ENCODE measurements at regions not wholly inside any gene's neighbourhood (a gene's known extent, or its start where the extent isn't known, plus 50 kb on each side); places are given as distances from the start of the nearest gene placed in this dataset.

DNA sequence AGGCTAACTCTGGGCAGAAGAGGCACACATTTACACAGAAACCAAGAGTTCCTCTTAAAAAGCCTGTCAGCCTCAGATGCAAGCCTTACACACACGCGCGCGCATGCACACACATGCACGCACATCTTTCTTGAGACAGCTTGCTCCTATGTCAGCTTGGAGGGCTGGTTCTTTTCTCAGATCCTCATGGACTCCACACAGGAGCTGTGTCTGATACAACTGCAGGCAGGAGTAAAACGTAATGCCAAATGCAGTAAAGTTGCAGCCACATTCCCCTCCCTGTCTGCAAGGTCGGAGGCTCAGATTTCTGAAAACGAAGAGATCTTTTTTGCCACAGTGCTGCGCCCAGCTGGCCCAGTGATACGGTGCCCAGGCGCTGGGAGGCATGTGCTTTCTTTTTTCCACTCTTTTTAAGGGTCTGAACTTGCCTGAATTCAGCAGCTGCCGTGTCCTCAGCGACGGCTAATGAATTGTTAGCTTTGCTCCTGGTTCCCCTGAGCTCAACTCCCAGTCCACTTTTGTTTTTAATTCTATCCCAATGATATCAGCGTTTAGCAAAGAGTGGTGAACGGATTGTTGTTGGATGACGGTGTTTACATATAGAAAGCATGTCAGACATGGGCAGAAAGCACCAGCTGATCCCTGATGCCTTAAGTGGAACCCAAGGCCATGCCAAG lies 72.9 kb upstream of the FOXN3 start:
- no peak overlapping the region for H3K4me3 ChIP-seq (ENCODE audit: low read depth, low read length, poor library complexity, severe bottlenecking)
- no peak overlapping the region for H3K27ac ChIP-seq (ENCODE audit: low read depth, low read length, poor library complexity, severe bottlenecking)
- no peaks in the 10 kb centered on the region for H3K27me3 ChIP-seq (replicated peaks; ENCODE audit: insufficient read depth, low read depth, low read length, poor library complexity)
- no peak for DNase-seq (ENCODE audit: low spot score)
- no peaks in the 10 kb centered on the region for H3K9me3 ChIP-seq (ENCODE audit: low read depth, low read length, poor library complexity, severe bottlenecking)
- H3K4me1 ChIP-seq (ENCODE audit: insufficient read depth, low read length, poor library complexity, severe bottlenecking): no peaks in the 10 kb centered on the region
- ChIA-PET CTCF (no interaction called here), POLR2A (ENCODE audit: low non-redundant PET) (no interaction called here)
- no peaks in the 10 kb centered on the region for H3K36me3 ChIP-seq (ENCODE audit: insufficient read depth, low read length, poor library complexity, severe bottlenecking)
- intact Hi-C loops (cut with micrococcal nuclease; ENCODE audit: unreplicated experiment): no loop called here
- no TSS peak for BruUV-seq (replicated peaks)
- TF ChIP-seq EZH2 (IDR thresholded peaks at IDR 0.05; ENCODE audit: borderline replicate concordance, low read depth, low read length, poor library complexity, severe bottlenecking): no peak
- TF ChIP-seq, protein P1, sequence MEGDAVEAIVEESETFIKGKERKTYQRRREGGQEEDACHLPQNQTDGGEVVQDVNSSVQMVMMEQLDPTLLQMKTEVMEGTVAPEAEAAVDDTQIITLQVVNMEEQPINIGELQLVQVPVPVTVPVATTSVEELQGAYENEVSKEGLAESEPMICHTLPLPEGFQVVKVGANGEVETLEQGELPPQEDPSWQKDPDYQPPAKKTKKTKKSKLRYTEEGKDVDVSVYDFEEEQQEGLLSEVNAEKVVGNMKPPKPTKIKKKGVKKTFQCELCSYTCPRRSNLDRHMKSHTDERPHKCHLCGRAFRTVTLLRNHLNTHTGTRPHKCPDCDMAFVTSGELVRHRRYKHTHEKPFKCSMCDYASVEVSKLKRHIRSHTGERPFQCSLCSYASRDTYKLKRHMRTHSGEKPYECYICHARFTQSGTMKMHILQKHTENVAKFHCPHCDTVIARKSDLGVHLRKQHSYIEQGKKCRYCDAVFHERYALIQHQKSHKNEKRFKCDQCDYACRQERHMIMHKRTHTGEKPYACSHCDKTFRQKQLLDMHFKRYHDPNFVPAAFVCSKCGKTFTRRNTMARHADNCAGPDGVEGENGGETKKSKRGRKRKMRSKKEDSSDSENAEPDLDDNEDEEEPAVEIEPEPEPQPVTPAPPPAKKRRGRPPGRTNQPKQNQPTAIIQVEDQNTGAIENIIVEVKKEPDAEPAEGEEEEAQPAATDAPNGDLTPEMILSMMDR (conservative IDR thresholded peaks at IDR 0.05; ENCODE audit: low read depth, low read length): no peak

DNA sequence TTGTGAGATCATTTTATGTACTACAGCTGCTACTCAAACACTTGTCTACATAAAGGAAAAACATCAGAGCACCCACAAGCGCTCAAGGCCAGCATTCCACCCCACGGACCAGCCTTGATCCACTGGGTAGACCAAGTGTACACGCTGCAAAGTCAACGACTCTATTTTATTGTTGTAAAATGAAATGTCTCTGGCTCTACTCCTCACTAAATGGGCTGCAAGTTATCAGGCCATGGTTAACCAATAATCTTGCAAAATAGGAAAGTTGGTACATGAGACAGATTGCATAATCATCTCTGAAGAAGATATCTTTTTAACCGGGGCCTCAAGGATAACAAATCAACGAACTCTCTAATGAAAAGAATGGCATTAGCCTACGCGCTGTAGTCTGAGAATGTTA lies 69.9 kb upstream of the FOXN3 start:
- H3K9me3 ChIP-seq (ENCODE audit: low read depth, low read length, poor library complexity, severe bottlenecking): no peaks in the 10 kb centered on the region
- H3K4me3 ChIP-seq (ENCODE audit: low read depth, low read length, poor library complexity, severe bottlenecking): no peak overlapping the region
- no peak overlapping the region for H3K27ac ChIP-seq (ENCODE audit: low read depth, low read length, poor library complexity, severe bottlenecking)
- H3K27me3 ChIP-seq (replicated peaks; ENCODE audit: insufficient read depth, low read depth, low read length, poor library complexity): no peaks in the 10 kb centered on the region
- CTCF ChIA-PET: no interaction called here
- DNase-seq (ENCODE audit: low spot score): no peak
- intact Hi-C loops (cut with micrococcal nuclease; ENCODE audit: unreplicated experiment): no loop called here
- no peak for TF ChIP-seq EZH2 (IDR thresholded peaks at IDR 0.05; ENCODE audit: borderline replicate concordance, low read depth, low read length, poor library complexity, severe bottlenecking)
- TF ChIP-seq, protein P1 (conservative IDR thresholded peaks at IDR 0.05; ENCODE audit: low read depth, low read length): no peak
- no TSS peak for BruUV-seq (replicated peaks)
- POLR2A ChIA-PET (ENCODE audit: low non-redundant PET): no interaction called here
- no peaks in the 10 kb centered on the region for H3K36me3 ChIP-seq (ENCODE audit: insufficient read depth, low read length, poor library complexity, severe bottlenecking)
- no peaks in the 10 kb centered on the region for H3K4me1 ChIP-seq (ENCODE audit: insufficient read depth, low read length, poor library complexity, severe bottlenecking)

DNA sequence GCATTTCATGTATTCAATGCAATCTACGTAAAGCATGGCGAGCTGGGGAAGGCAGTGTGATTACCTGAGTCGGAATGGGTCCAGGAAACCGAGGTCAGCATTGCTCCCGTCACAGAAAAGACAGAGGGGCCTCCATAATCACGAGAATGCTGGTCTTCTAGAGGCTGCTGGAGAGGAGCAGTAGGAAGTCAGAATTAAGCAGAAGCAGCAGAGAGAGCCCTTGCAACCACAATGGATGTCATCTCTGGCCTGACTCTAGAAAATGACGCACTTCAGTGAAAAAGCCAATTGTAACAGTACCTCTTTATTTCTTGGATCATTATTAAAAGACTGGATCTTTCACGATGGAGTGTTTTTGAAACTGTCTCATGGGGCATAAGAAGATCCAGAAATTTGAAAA lies 69.5 kb upstream of the FOXN3 start:
- no peak for DNase-seq (ENCODE audit: low spot score)
- Histone ChIP-seq H3K9me3 (ENCODE audit: low read depth, low read length, poor library complexity, severe bottlenecking) (no peaks in the 10 kb centered on the region), H3K4me3 (ENCODE audit: low read depth, low read length, poor library complexity, severe bottlenecking) (no peak overlapping the region), H3K36me3 (ENCODE audit: insufficient read depth, low read length, poor library complexity, severe bottlenecking) (no peaks in the 10 kb centered on the region), H3K27me3 (replicated peaks; ENCODE audit: insufficient read depth, low read depth, low read length, poor library complexity) (no peaks in the 10 kb centered on the region), H3K4me1 (ENCODE audit: insufficient read depth, low read length, poor library complexity, severe bottlenecking) (no peaks in the 10 kb centered on the region), H3K27ac (ENCODE audit: low read depth, low read length, poor library complexity, severe bottlenecking) (no peak overlapping the region)
- intact Hi-C loops (cut with micrococcal nuclease; ENCODE audit: unreplicated experiment): no loop called here
- no TSS peak for BruUV-seq (replicated peaks)
- no peak for TF ChIP-seq EZH2 (IDR thresholded peaks at IDR 0.05; ENCODE audit: borderline replicate concordance, low read depth, low read length, poor library complexity, severe bottlenecking)
- TF ChIP-seq, protein P1 (conservative IDR thresholded peaks at IDR 0.05; ENCODE audit: low read depth, low read length): no peak
- ChIA-PET POLR2A (ENCODE audit: low non-redundant PET) (no interaction called here), CTCF (no interaction called here)
